GM12875 (cell line): ENCODE measurements at regions not wholly inside any gene's neighbourhood (a gene's known extent, or its start where the extent isn't known, plus 50 kb on each side); places are given as distances from the start of the nearest gene placed in this dataset.
"Not testable (repeated sequence)": the region's sequence is repeated elsewhere in the genome, so short reads cannot be mapped to it uniquely, and the experiment has no call there.

Experiments
- H3K4me3 ChIP-seq: one replicate; pipeline ENCODE4 v1.5.1; 2011; ENCODE audit warnings: low read depth, low read length, control low read depth
- CTCF ChIP-seq: IDR thresholded peaks from 2 replicates; pipeline ENCODE4 v1.5.1; 2011; ENCODE audit warnings: low read depth, mild to moderate bottlenecking, control low read depth, inconsistent platforms, low read length, moderate library complexity, borderline replicate concordance; ENCODE audit not compliant: insufficient read depth

- no peak for TF ChIP-seq CTCF
- no peak overlapping the region for H3K4me3 ChIP-seq
Observed at GRCh38 chr15:35182841-35183479, 97.9 kb upstream of the NANOGP8 start.

DNA sequence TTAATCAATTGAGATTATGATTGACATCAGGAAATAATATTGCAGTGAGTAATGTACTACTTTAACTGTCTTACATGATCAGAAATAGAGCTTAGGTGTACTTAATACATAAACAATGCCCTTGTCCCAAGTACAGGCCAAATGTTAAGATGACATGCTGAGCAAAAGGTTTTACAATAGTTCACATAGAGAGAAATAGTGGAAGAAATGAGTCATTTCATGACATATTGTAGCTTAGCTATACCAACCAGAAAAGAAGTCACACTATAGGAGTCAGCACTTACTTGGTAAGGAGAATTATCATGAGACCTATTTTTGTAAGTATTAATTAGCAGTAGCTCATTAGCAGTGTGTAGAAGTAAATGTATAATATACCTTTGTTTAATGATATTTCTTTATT is 96.4 kb upstream of the NANOGP8 start:
- TF ChIP-seq CTCF, result no peak
- no peak overlapping the region for H3K4me3 ChIP-seq

DNA sequence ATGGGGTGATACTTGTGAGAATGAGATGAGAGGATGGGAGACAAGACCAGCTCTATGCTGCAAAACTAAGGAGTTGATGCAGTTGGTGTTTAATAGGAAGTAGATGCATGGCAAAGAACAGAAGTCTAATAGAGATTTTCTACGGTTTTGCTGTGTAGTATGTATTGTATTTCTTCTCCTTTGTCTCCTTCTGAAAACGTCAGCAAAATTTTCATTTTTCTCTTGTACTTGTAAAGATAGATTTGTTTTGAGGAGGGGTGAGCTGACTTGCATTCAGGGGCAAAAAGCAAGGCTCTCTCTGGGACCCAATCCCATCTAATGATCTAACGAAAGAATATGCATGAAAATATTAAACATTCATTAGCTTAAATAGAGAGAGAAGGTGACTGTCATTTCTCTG is 94.6 kb upstream of the NANOGP8 start:
- H3K4me3 ChIP-seq, result no peak overlapping the region
- TF ChIP-seq CTCF, result no peak

DNA sequence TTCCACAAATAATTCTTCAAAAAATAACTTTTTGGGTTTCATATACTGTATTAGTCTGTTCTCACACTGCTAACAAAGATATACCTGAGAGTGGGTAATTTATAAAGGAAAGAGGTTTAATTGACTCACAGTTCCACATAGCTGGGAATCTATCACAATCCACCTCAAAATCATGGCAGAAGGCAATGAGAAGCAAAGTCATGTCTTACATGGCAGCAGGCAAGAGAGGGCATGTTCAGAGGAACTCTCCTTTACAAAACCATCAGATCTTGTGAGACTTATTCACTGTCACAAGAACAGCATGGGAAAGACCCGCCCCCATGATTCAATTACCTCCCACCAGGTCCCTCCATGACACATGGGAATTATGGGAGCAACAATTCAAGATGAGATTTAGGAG is 93.1 kb upstream of the NANOGP8 start:
- H3K4me3 ChIP-seq, result not testable (repeated sequence)

GRCh38 chr15:35174948-35175347 is 89.9 kb upstream of the NANOGP8 start:
- no peak for TF ChIP-seq CTCF
- no peak overlapping the region for H3K4me3 ChIP-seq

- TF ChIP-seq CTCF, result no peak
- H3K4me3 ChIP-seq, result no peak overlapping the region
Observed at GRCh38 chr15:35173444-35174118, 88.5 kb upstream of the NANOGP8 start.

GRCh38 chr15:35170207-35170606 is 85.1 kb upstream of the NANOGP8 start:
- no peak overlapping the region for H3K4me3 ChIP-seq
- no peak for TF ChIP-seq CTCF
